Kasumi-1 (cell line): ENCODE measurements at regions not wholly inside any gene's neighbourhood (a gene's known extent, or its start where the extent isn't known, plus 50 kb on each side); places are given as distances from the start of the nearest gene placed in this dataset.
"Not testable (repeated sequence)": the region's sequence is repeated elsewhere in the genome, so short reads cannot be mapped to it uniquely, and the experiment has no call there.

Experiments used
- DNase-seq, 2 experiments: peaks; one replicate each; lab custom pipeline; 2025; lab: John Stamatoyannopoulos, UW

GRCh38 chr16:82298472-82298871 is 128.4 kb upstream of the MPHOSPH6 start:
- DNase-seq, result peak in 1 of 2 experiments; percentile 5

- DNase-seq, result no peak
Observed at GRCh38 chr16:82295290-82296201, 125.5 kb upstream of the MPHOSPH6 start.

GRCh38 chr16:82293671-82294070 is 123.6 kb upstream of the MPHOSPH6 start:
- no peak for DNase-seq

- no peak for DNase-seq
Observed at GRCh38 chr16:82287937-82288336, 117.9 kb upstream of the MPHOSPH6 start.

GRCh38 chr16:82282662-82283061 is 112.6 kb upstream of the MPHOSPH6 start:
- DNase-seq, result no peak

- no peak for DNase-seq
Observed at GRCh38 chr16:82281544-82281943, 111.5 kb upstream of the MPHOSPH6 start.

- no peak for DNase-seq
Observed at GRCh38 chr16:82280867-82281266, 110.8 kb upstream of the MPHOSPH6 start.

- not testable (repeated sequence) for DNase-seq
Observed at GRCh38 chr16:82275349-82275748, 105.3 kb upstream of the MPHOSPH6 start.

GRCh38 chr16:82271636-82272035 is 101.6 kb upstream of the MPHOSPH6 start:
- DNase-seq, result no peak

- not testable (repeated sequence) for DNase-seq
Observed at GRCh38 chr16:82267675-82268074, 97.7 kb upstream of the MPHOSPH6 start.

GRCh38 chr16:82265809-82266208 is 95.8 kb upstream of the MPHOSPH6 start:
- DNase-seq, result no peak

- DNase-seq, result no peak
Observed at GRCh38 chr16:82264756-82265155, 94.7 kb upstream of the MPHOSPH6 start.

- DNase-seq, result peak; percentile 44 to 46
Observed at GRCh38 chr16:82263521-82264143, 93.6 kb upstream of the MPHOSPH6 start.

- no peak for DNase-seq
Observed at GRCh38 chr16:82262244-82262643, 92.2 kb upstream of the MPHOSPH6 start.

GRCh38 chr16:82260212-82260795 is 90.3 kb upstream of the MPHOSPH6 start:
- no peak for DNase-seq

- no peak for DNase-seq
Observed at GRCh38 chr16:82259731-82260130, 89.7 kb upstream of the MPHOSPH6 start.

GRCh38 chr16:82257990-82258389 is 88.0 kb upstream of the MPHOSPH6 start:
- DNase-seq, result no peak

- DNase-seq, result no peak
Observed at GRCh38 chr16:82252582-82252981, 82.6 kb upstream of the MPHOSPH6 start.

- DNase-seq, result no peak
Observed at GRCh38 chr16:82248677-82249076, 78.7 kb upstream of the MPHOSPH6 start.

GRCh38 chr16:82248012-82248656 is 78.1 kb upstream of the MPHOSPH6 start:
- DNase-seq, result no peak

GRCh38 chr16:82242201-82242600 is 72.2 kb upstream of the MPHOSPH6 start:
- DNase-seq, result no peak

GRCh38 chr16:82241469-82242052 is 71.5 kb upstream of the MPHOSPH6 start:
- DNase-seq, result no peak
